CD14-positive monocyte (primary cell): ENCODE measurements at regions not wholly inside any gene's neighbourhood (a gene's known extent, or its start where the extent isn't known, plus 50 kb on each side); places are given as distances from the start of the nearest gene placed in this dataset.

Experiments
- DNase-seq, 3 donors: peaks; one replicate each; pipeline ENCODE4 v3.0.0-alpha.2; 2011 to 2022
- H2AFZ ChIP-seq: 2 replicates; pipeline ENCODE4 v1.6.0; 2012; ENCODE audit warnings: mild to moderate bottlenecking, low read depth, low read length, inconsistent platforms; ENCODE audit not compliant: insufficient read depth, poor library complexity, severe bottlenecking
- H3K27ac ChIP-seq, 2 donors: 1 replicate in 1 of 2; 2 replicates in 1 of 2; pipeline ENCODE4 v1.5.1; 2012 to 2013; ENCODE audit warnings: low read length in 2 of 2, control low read depth in 1 of 2, inconsistent platforms in 1 of 2, low read depth in 1 of 2, mild to moderate bottlenecking in 1 of 2
- H3K27me3 ChIP-seq, 2 donors: one replicate each; pipeline versions ENCODE4 v1.6.0 to v1.6.1; 2011 to 2013; ENCODE audit warnings: low read length in 2 of 2; ENCODE audit not compliant: control insufficient read depth in 2 of 2, insufficient read depth in 2 of 2
- H3K36me3 ChIP-seq, 2 donors: replicated peaks in 1 of 2; 1 replicate in 1 of 2; 2 replicates in 1 of 2; pipeline versions ENCODE4 v1.5.1 to v1.6.1; 2012 to 2013; ENCODE audit warnings: low read length in 2 of 2, control low read depth in 1 of 2, inconsistent platforms in 1 of 2, mild to moderate bottlenecking in 1 of 2; ENCODE audit not compliant: insufficient read depth in 2 of 2, control insufficient read depth in 1 of 2
- H3K4me1 ChIP-seq, 2 donors: 1 replicate in 1 of 2; 2 replicates in 1 of 2; pipeline versions ENCODE4 v1.5.1 to v1.6.1; 2012 to 2013; ENCODE audit warnings: low read length in 2 of 2, control low read depth in 1 of 2, inconsistent platforms in 1 of 2, mild to moderate bottlenecking in 1 of 2, moderate library complexity in 1 of 2; ENCODE audit not compliant: insufficient read depth in 2 of 2, control insufficient read depth in 1 of 2
- H3K4me2 ChIP-seq: replicated peaks from 2 replicates; pipeline ENCODE3; 2012; ENCODE audit warnings: low read length, moderate library complexity, mild to moderate bottlenecking; ENCODE audit not compliant: poor library complexity, severe bottlenecking; ENCODE audit errors: extremely low read depth
- H3K4me3 ChIP-seq, 3 experiments: fragments of 200-600 bp in 1 of 3; sonication (generic) in 1 of 3; replicated peaks in 1 of 3; 1 replicate in 2 of 3; 2 replicates in 1 of 3; pipeline ENCODE4 v1.5.1; 2011 to 2013; ENCODE audit warnings: low read length in 3 of 3, mild to moderate bottlenecking in 3 of 3, control low read depth in 2 of 3, low read depth in 2 of 3, inconsistent platforms in 1 of 3, moderate library complexity in 1 of 3
- H3K79me2 ChIP-seq: 2 replicates; pipeline ENCODE4 v1.6.0; 2012; ENCODE audit warnings: mild to moderate bottlenecking, control low read depth, inconsistent platforms, low read length, moderate library complexity; ENCODE audit not compliant: insufficient read depth
- H3K9ac ChIP-seq: 2 replicates; pipeline ENCODE4 v1.6.0; 2017; ENCODE audit warnings: low read length, mild to moderate bottlenecking; ENCODE audit not compliant: insufficient read depth, poor library complexity, severe bottlenecking
- H3K9me3 ChIP-seq, 2 donors: replicated peaks in 1 of 2; 1 replicate in 1 of 2; 2 replicates in 1 of 2; pipeline versions ENCODE4 v1.5.1 to v1.6.1; 2012 to 2013; ENCODE audit warnings: low read length in 2 of 2, control low read depth in 1 of 2; ENCODE audit not compliant: control insufficient read depth in 1 of 2, insufficient read depth in 1 of 2
- H4K20me1 ChIP-seq: 2 replicates; pipeline ENCODE4 v1.6.0; 2012; ENCODE audit warnings: mild to moderate bottlenecking, low read length, control low read depth, moderate library complexity; ENCODE audit not compliant: insufficient read depth
- H3K27ac Mint-ChIP-seq, 7 donors: one replicate each; pipeline ENCODE4 v1.8.0; 2020; ENCODE audit warnings: mild to moderate bottlenecking in 7 of 7, mixed read lengths in 7 of 7, moderate library complexity in 6 of 7, inconsistent platforms in 2 of 7
- H3K27me3 Mint-ChIP-seq, 3 donors: one replicate each; pipeline ENCODE4 v1.8.0; 2021 to 2022; ENCODE audit warnings: low read depth in 3 of 3, mild to moderate bottlenecking in 3 of 3, mixed read lengths in 3 of 3, moderate library complexity in 3 of 3, inconsistent platforms in 1 of 3
- H3K36me3 Mint-ChIP-seq, 2 donors: one replicate each; pipeline ENCODE4 v1.8.0; 2020; ENCODE audit warnings: mixed read lengths in 2 of 2, inconsistent platforms in 1 of 2, mild to moderate bottlenecking in 1 of 2
- H3K4me1 Mint-ChIP-seq: one replicate; pipeline ENCODE4 v1.8.0; 2020; ENCODE audit warnings: mild to moderate bottlenecking, mixed read lengths
- H3K4me3 Mint-ChIP-seq, 2 donors: one replicate each; pipeline ENCODE4 v1.8.0; 2020; ENCODE audit warnings: mild to moderate bottlenecking in 2 of 2, mixed read lengths in 2 of 2, moderate library complexity in 1 of 2
- H3K9me3 Mint-ChIP-seq, 7 donors: one replicate each; pipeline ENCODE4 v1.8.0; 2020 to 2022; ENCODE audit warnings: mixed read lengths in 7 of 7, mild to moderate bottlenecking in 6 of 7, moderate library complexity in 6 of 7, inconsistent platforms in 2 of 7
- WGBS: methylation state at CpG from one replicate; pipeline ENCODE4 v1.1.5; 2013; ENCODE audit warnings: missing lambda C conversion rate; ENCODE audit not compliant: insufficient coverage; 5-methylcytosine and 5-hydroxymethylcytosine counted together
- intact Hi-C, 2 donors: fragments of 100-400 bp; cut with micrococcal nuclease; formaldehyde crosslinking; loops; one replicate each; pipeline versions ENCODE4 v1.15.0 to v1.15.1; 2023
- TF ChIP-seq, protein P1 (sequence below): fragments of 200-600 bp; IDR thresholded peaks from one replicate; pipeline ENCODE4 v1.8.0; 2022; ENCODE audit warnings: antibody characterized with exemption, mild to moderate bottlenecking

DNA sequence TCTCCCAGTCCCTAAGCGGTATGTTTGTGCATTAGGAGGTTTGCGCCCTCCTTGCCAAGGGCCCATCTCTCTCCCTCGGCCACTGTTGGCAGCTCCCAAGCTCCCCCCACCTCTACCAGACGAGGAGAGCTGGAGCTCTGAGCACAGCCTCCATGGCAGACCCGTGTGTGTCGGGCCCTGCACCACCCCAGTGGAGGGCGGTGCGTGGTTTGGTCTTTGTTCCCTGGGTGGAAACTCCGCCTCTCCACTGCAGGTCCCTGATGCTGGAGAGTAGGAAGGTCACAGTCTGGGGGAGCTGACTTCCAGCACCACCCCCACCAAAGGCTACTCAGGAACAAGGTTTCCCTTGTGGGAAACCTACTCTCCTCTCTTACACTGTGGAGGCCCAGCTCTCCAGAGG, 162.6 kb upstream of the FHL2 start:
- TF ChIP-seq, protein P1, sequence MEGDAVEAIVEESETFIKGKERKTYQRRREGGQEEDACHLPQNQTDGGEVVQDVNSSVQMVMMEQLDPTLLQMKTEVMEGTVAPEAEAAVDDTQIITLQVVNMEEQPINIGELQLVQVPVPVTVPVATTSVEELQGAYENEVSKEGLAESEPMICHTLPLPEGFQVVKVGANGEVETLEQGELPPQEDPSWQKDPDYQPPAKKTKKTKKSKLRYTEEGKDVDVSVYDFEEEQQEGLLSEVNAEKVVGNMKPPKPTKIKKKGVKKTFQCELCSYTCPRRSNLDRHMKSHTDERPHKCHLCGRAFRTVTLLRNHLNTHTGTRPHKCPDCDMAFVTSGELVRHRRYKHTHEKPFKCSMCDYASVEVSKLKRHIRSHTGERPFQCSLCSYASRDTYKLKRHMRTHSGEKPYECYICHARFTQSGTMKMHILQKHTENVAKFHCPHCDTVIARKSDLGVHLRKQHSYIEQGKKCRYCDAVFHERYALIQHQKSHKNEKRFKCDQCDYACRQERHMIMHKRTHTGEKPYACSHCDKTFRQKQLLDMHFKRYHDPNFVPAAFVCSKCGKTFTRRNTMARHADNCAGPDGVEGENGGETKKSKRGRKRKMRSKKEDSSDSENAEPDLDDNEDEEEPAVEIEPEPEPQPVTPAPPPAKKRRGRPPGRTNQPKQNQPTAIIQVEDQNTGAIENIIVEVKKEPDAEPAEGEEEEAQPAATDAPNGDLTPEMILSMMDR, result no peak
- H3K9ac ChIP-seq, result no peak overlapping the region
- no peak overlapping the region for H3K4me3 ChIP-seq
- H3K9me3 ChIP-seq, result no peaks in the 10 kb centered on the region
- no peaks in the 10 kb centered on the region for H4K20me1 ChIP-seq
- no peaks in the 10 kb centered on the region for H3K36me3 ChIP-seq
- no peak for DNase-seq
- no peak overlapping the region for H3K27ac Mint-ChIP-seq
- H3K36me3 Mint-ChIP-seq, result no peaks in the 10 kb centered on the region
- no peaks in the 10 kb centered on the region for H3K79me2 ChIP-seq
- 80% methylated on average over 1 of the region's 9 CpGs for WGBS
- peaks cover 0 to 5% (median 0%) of the 10 kb centered on the region in 7 donors for H3K9me3 Mint-ChIP-seq
- peaks cover 21 to 25% (median 23%) of the 10 kb centered on the region in 3 donors for H3K27me3 Mint-ChIP-seq
- no peak overlapping the region for H3K4me2 ChIP-seq
- H2AFZ ChIP-seq, result no peak overlapping the region
- H3K27ac ChIP-seq, result no peak overlapping the region
- intact Hi-C loops, result no loop called here
- no peaks in the 10 kb centered on the region for H3K4me1 ChIP-seq
- H3K4me1 Mint-ChIP-seq, result no peaks in the 10 kb centered on the region
- H3K27me3 ChIP-seq, result peaks cover 2 to 4% of the 10 kb centered on the region in 2 donors
- no peak overlapping the region for H3K4me3 Mint-ChIP-seq

DNA sequence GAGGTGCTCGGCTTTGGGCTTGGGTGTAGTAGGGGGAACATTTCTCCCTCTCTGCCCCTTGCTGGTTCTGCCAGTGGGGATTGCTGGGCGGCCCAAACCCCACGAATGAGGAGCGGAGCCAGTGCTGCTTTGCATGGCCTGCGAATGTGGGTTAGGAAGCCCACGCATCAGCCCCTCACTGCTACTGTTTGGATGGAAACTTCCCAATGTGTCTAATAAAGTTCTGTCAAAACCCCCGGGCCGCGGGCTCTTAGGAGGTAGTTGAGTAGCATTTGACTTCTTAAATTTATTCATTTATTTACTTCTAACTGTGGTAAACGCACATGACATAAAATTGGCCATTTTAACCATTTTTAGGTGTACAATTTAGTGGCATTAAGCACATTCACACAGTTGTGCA, 161.3 kb upstream of the FHL2 start:
- WGBS, result 76% methylated on average over 5 of the region's 10 CpGs
- Histone ChIP-seq H3K9ac (no peak overlapping the region), H2AFZ (no peak overlapping the region), H3K4me2 (no peak overlapping the region), H3K36me3 (no peaks in the 10 kb centered on the region), H3K4me1 (no peaks in the 10 kb centered on the region), H3K27me3 (peaks cover 2 to 5% of the 10 kb centered on the region in 2 donors), H3K4me3 (no peak overlapping the region), H4K20me1 (no peaks in the 10 kb centered on the region), H3K27ac (no peak overlapping the region), H3K9me3 (no peaks in the 10 kb centered on the region), H3K79me2 (no peaks in the 10 kb centered on the region)
- Mint-ChIP-seq H3K27ac (no peak overlapping the region), H3K36me3 (no peaks in the 10 kb centered on the region), H3K4me1 (no peaks in the 10 kb centered on the region), H3K4me3 (no peak overlapping the region), H3K27me3 (peaks cover 18 to 28% (median 22%) of the 10 kb centered on the region in 3 donors), H3K9me3 (peaks cover 0 to 3% (median 0%) of the 10 kb centered on the region in 7 donors)
- TF ChIP-seq, protein P1, result no peak
- intact Hi-C loops, result no loop called here
- no peak for DNase-seq
